ENCODE measurements at regions not wholly inside any gene's neighbourhood (a gene's known extent, or its start where the extent isn't known, plus 50 kb on each side); places are given as distances from the start of the nearest gene placed in this dataset.

GRCh38 chr7:25055520-25056220 is 69.4 kb downstream of the CYCS start:
- Histone ChIP-seq H3K9me2 (ENCODE audit: insufficient read depth, low read length) (no peaks in the 10 kb centered on the region), H3K9me3 (ENCODE audit: low read length) (no peaks in the 10 kb centered on the region), H3K9ac (ENCODE audit: low read length) (no peak overlapping the region), H3K79me2 (replicated peaks; ENCODE audit: insufficient read depth, low read length) (no peaks in the 10 kb centered on the region), H4K20me1 (ENCODE audit: insufficient read depth) (no peaks in the 10 kb centered on the region), H3K4me3 (ENCODE audit: low read length) (no peak overlapping the region), H2AFZ (ENCODE audit: low read depth, low read length) (no peak overlapping the region), H3K27me3 (ENCODE audit: insufficient read depth, low read depth, low read length) (no peaks in the 10 kb centered on the region), H3K4me2 (ENCODE audit: low read length) (no peak overlapping the region), H3F3A (ENCODE audit: insufficient read depth, low read length, poor library complexity, severe bottlenecking) (no peaks in the 10 kb centered on the region), H3K27ac (ENCODE audit: low read length) (no peak overlapping the region), H3K36me3 (ENCODE audit: insufficient read depth, low read length) (no peaks in the 10 kb centered on the region)
- no peak for TF ChIP-seq EP300 (conservative IDR thresholded peaks at IDR 0.05; ENCODE audit: poor library complexity, severe bottlenecking)
- TF ChIP-seq SMC3 (conservative IDR thresholded peaks at IDR 0.05; ENCODE audit: poor library complexity) = no peak
- no peak for TF ChIP-seq EZH2 (IDR thresholded peaks at IDR 0.05; ENCODE audit: borderline replicate concordance, insufficient read depth, low read length, poor library complexity, severe bottlenecking)
- no peak for TF ChIP-seq MXI1 (conservative IDR thresholded peaks at IDR 0.05; ENCODE audit: poor library complexity, severe bottlenecking)
- TF ChIP-seq REST (IDR thresholded peaks at IDR 0.05; ENCODE audit: borderline replicate concordance) = no peak
- TF ChIP-seq CTCF (IDR thresholded peaks at IDR 0.05; ENCODE audit: poor library complexity, severe bottlenecking) = no peak
- no peak for TF ChIP-seq TAF1 (IDR thresholded peaks at IDR 0.05; ENCODE audit: low read depth)
- no peak for TF ChIP-seq POLR2AphosphoS5 (IDR thresholded peaks at IDR 0.05)

GRCh38 chr7:25054819-25055519 is 70.1 kb downstream of the CYCS start:
- H3K79me2 ChIP-seq (replicated peaks; ENCODE audit: insufficient read depth, low read length) = no peaks in the 10 kb centered on the region
- H3F3A ChIP-seq (ENCODE audit: insufficient read depth, low read length, poor library complexity, severe bottlenecking) = no peaks in the 10 kb centered on the region
- H3K4me3 ChIP-seq (ENCODE audit: low read length) = no peak overlapping the region
- H3K9me3 ChIP-seq (ENCODE audit: low read length) = no peaks in the 10 kb centered on the region
- no peaks in the 10 kb centered on the region for H3K9me2 ChIP-seq (ENCODE audit: insufficient read depth, low read length)
- no peak overlapping the region for H3K27ac ChIP-seq (ENCODE audit: low read length)
- no peak overlapping the region for H3K9ac ChIP-seq (ENCODE audit: low read length)
- H3K4me2 ChIP-seq (ENCODE audit: low read length) = no peak overlapping the region
- no peaks in the 10 kb centered on the region for H3K27me3 ChIP-seq (ENCODE audit: insufficient read depth, low read depth, low read length)
- H4K20me1 ChIP-seq (ENCODE audit: insufficient read depth) = no peaks in the 10 kb centered on the region
- H2AFZ ChIP-seq (ENCODE audit: low read depth, low read length) = no peak overlapping the region
- no peak for TF ChIP-seq REST (IDR thresholded peaks at IDR 0.05; ENCODE audit: borderline replicate concordance)
- TF ChIP-seq EP300 (conservative IDR thresholded peaks at IDR 0.05; ENCODE audit: poor library complexity, severe bottlenecking) = no peak
- no peak for TF ChIP-seq MXI1 (conservative IDR thresholded peaks at IDR 0.05; ENCODE audit: poor library complexity, severe bottlenecking)
- no peak for TF ChIP-seq POLR2AphosphoS5 (IDR thresholded peaks at IDR 0.05)
- no peak for TF ChIP-seq CTCF (IDR thresholded peaks at IDR 0.05; ENCODE audit: poor library complexity, severe bottlenecking)
- TF ChIP-seq EZH2 (IDR thresholded peaks at IDR 0.05; ENCODE audit: borderline replicate concordance, insufficient read depth, low read length, poor library complexity, severe bottlenecking) = no peak
- TF ChIP-seq TAF1 (IDR thresholded peaks at IDR 0.05; ENCODE audit: low read depth) = no peak
- no peak for TF ChIP-seq RAD21 (conservative IDR thresholded peaks at IDR 0.05)
- TF ChIP-seq SMC3 (conservative IDR thresholded peaks at IDR 0.05; ENCODE audit: poor library complexity) = no peak
- H3K36me3 ChIP-seq (ENCODE audit: insufficient read depth, low read length) = no peaks in the 10 kb centered on the region
